HG03354 (cell line): ENCODE measurements at regions not wholly inside any gene's neighbourhood (a gene's known extent, or its start where the extent isn't known, plus 50 kb on each side); places are given as distances from the start of the nearest gene placed in this dataset.
"Not testable (repeated sequence)": the region's sequence is repeated elsewhere in the genome, so short reads cannot be mapped to it uniquely, and the experiment has no call there.

ENCODE experiments used
- ATAC-seq: cut with Tn5 transposase; IDR thresholded peaks from one replicate; pipeline ENCODE4 v1.9.1; 2021; ENCODE audit warnings: mild to moderate bottlenecking; ENCODE audit not compliant: unreplicated experiment, poor library complexity, severe bottlenecking

DNA sequence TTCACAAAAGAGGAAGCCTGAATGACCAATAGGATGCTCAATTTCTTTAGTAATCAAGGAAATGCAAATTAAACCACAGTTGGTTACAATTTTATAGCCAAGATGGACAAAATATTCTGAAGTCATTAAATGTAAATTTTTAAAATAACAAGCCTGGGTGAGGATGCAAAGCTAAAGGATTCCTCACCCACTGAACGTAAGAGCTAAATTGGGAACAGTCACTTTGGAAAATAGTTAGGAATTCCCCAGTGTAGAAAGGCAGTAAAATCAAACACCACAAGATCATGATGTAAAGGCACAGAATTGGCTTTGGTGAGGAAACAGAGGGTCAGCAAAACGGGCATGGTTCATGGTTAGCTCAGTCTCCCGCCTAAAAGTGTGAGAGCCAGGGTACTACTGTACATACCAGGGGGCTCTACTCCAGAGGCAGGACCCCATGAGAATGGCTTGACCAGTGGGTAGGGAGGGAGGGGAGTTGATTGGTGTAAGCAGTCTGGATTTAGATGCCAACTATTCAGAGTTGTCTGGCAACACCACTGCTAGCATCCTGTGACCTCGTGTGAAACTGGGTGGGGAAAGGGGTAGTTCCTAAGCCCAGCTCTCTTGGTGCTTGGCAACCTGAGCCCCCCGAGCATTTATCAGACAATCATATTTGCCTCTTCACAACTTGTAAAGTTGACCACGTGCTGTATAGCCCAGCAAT lies 213.4 kb upstream of the EGLN3 start:
- no peak for ATAC-seq

GRCh38 chr14:34161351-34162082 lies 210.6 kb upstream of the EGLN3 start:
- ATAC-seq = no peak

- ATAC-seq = no peak
These were observed 209.7 kb upstream of the EGLN3 start for GRCh38 chr14:34160619-34161018.

- ATAC-seq = no peak
These were observed 206.8 kb upstream of the EGLN3 start for GRCh38 chr14:34157651-34158050.

DNA sequence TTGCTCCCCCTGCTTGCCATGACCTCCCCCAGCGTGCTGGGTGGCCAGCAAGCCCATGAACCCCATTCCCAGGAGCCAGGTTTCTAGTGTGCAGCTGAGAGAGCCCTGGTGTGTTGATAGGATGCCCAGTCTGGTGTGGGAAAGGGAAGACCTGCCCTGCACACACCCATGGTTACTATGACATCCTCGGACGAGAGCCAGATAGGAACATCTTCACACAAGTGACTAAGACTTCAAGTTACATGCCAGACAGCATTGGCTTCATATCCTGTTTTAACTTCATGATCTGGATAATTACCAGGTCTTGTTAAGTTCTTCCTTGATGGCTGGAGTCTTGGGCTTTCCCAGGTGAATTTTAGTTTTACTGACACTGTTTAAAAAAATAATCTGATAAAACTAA lies 196.6 kb upstream of the EGLN3 start:
- no peak for ATAC-seq

DNA sequence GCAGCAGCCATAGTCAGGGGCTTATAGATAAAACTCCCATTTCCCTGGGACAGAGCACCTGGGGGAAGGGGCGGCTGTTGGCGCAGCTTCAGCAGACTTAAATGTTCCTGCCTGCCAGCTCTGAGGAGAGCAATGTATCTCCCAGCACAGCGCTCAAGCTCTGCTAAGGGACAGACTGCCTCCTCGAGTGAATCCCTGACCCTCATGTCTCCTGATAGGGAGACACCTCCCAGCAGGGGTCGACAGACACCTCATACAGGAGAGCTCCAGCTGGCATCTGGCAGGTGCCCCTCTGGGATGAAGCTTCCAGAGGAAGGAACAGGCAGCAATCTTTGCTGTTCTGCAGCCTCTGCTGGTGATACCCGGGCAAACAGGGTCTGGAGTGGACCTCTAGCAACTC lies 189.3 kb upstream of the EGLN3 start:
- ATAC-seq = not testable (repeated sequence)

DNA sequence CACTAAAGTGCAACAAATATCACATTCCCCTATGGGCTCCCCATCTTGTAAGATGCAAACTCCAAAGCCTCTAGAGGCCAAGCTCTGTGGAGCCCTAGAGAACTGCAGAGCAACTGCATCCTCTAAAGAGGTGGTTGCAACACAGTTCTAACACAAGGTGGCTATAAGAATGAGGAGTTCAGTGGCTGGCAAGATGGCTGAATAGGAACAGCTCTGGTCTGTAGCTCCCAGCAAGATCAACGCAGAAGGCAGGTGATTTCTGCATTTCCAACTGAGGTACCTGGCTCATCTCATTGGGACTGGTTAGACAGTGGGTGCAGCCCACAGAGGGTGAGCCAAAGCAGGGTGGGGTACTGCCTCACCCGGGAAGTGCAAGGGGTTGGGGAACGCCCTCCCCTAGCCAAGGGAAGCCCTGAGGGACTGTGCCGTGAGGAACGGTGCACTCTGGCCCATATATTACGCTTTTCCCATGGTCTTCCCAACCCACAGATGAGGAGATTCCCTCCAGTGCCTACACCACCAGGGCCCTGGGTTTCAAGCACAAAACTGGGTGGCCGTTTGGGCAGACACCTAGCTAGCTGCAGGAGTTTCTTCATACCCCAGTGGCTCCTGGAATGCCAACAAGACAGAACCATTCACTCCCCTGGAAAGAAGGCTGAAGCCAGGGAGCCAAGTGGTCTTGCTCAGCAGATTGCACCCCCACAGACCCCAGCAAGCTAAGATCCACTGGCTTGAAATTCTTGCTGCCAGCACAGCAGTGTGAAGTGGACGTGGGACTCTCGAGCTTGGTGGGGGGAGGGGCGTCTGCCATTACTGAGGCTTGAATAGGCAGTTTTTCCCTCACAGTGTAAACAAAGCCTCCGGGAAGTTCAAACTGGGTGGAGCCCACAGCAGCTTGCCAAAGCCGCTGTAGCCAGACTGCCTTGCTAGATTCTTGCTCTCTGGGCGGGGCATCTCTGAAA lies 188.6 kb upstream of the EGLN3 start:
- ATAC-seq = not testable (repeated sequence)

- ATAC-seq = no peak
These were observed 187.3 kb upstream of the EGLN3 start for GRCh38 chr14:34138175-34138574.

DNA sequence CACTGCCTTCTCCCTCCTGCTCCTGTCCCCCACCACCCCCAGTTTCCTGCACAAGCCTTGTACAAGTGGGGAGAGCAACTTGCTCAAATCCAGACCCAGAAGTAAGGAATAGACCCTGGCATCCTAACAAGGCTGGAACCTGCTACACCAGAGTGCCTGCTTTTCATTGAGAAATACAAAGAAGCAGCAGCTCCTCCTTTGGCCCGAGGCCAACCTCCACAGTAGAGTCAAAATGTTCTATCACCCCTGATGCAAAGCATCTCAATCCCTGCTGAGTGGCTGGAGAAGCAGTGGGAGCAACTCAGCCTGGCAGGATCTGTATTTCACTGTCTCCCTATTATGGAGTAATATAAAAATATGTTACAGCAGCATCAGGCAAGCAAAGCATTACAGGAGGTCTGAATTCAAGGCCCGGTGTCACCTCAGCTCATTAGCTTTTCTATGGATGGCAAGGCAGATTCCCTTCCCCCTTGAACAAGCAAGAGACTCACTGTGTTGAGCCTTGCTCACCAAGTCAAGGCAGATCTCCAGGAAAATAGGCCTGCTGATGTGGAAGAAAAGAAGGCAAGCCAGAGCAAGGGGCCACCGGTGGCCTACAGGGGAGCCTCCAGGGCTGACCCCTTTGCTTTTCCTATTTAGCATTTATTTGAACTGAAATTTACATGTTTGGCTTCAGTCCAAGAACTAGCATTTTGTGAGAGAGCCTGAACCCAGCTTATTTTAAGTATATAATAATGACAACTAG lies 186.3 kb upstream of the EGLN3 start:
- no peak for ATAC-seq

GRCh38 chr14:34135492-34135891 lies 184.6 kb upstream of the EGLN3 start:
- ATAC-seq = no peak

DNA sequence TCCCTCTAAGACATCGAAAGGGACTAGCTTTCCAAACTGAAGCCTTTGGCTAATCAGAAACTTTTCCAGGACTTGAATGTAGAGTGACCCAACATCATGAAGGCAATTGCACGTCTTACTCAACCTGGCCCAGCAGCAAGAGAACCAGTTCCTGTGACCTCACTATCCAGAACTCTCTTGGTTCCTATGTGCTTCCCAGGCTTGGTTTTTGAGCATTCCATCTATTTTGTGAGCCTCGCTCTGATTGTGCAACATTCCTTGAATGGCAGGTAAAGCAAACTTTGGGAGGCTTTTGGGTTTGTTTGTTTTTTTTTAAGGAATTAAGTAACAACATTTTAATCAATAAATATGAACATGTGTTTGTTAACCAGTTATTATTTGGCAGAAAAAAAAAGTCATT lies 183.6 kb upstream of the EGLN3 start:
- no peak for ATAC-seq

DNA sequence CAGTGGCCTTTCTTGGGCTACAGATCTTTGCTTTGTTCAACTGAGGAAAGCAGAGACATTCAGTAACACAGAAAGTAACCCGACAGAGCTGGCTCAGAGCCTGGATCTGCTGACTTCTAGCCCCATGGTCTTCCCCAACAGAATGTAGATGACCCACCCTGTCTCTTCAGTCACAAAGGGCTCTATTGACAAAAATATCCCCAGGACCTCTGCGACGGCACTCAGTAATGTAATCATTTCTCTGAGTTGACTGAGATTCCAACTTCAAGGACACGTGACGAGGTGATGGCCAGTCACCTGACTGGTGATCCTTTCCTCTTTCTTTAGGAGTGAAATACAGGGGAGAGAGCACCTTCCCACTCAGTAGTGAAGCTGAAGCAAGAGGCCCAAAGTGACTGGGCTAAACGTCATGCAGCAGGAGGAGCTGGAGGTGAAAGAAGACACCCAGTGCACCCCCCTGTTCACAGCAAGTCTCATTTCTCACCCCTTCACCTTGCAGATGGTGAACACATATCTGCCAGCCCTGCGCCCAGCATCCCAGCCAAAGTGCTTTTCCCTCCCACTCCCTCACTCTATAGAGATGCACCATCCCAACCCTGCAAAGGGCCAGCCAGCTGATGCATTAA lies 179.2 kb upstream of the EGLN3 start:
- ATAC-seq = no peak

- ATAC-seq = no peak
These were observed 177.8 kb upstream of the EGLN3 start for GRCh38 chr14:34128665-34129064.

- no peak for ATAC-seq
These were observed 175.7 kb upstream of the EGLN3 start for GRCh38 chr14:34126586-34126985.

DNA sequence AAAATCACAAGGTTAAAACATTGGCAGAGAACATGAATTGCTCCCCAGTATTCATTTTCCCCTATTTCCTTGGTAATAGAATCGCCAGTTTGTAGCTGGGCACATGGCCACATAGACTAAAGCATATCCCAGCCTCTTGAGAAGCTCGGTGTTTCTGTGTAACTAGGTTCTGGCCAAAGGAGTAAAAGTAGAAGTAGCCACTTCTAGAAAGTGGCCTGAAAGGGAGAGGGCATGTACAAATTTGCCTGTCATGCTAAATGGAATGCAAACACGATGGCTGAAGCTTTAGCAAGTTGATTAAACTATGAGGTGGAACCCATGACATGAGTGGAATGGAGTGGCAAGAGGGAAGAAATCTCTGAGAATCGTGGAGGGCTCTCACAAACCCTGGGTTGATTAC lies 173.7 kb upstream of the EGLN3 start:
- ATAC-seq = no peak

- no peak for ATAC-seq
These were observed 171.8 kb upstream of the EGLN3 start for GRCh38 chr14:34122650-34123049.

DNA sequence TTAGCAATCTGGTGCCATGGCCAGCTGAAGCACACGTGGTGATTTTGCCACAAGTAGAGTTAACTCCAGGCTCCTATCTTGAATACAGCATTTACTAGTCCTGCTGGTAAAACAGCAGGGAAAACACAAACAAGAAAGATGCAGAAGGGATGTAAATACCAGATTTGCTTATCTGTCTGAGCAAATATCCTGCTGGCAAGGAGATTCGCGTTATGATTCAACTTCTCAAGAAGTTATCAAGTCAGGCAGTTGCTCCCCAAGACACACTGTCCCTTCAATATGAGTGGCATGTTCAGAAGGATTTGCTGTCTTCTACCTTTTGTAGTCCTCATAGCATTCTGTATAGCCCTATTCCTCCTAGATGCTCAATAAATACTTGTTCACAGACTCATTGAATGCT lies 171.2 kb upstream of the EGLN3 start:
- no peak for ATAC-seq

DNA sequence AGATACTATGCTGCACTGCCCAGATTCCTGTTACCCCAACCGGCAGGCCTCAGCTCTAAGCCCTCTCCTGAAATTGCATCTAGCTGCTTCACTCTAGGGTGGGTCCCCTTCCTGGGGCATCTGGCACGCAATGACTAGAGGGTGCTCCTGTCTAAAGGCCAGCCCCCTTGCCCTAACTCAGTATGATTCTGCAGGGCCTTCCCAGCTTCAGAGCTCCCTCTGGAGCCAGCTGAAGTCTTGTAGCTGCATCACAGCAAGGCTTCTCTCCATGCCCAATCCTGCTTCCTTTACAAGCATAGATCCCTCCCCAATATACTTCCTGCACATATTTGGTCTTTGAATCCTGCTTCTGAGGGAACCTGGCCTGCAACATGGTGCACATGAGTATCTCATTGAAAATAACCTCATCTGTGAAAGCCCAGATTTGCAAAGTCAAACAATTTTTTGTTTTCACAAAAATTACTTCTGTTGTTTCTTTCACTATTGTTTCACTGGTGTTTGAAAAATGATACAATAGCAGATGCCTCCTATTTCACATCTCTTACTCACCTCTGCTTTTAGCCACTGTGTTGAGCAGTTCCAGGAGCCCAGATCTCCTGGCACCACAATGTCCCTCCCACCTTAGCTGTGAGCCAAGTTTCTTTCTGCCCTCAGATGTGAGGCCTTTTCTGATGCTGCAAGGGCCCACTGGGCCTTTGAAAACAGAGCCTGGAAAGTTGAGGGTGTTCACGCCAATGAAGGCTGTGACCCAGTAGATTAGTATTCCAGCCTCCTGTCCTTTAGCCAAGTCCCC lies 169.5 kb upstream of the EGLN3 start:
- no peak for ATAC-seq
